NCI-H2171 treated with DMSO at 0.1 percent for 48 hours (cell line): ENCODE measurements at regions not wholly inside any gene's neighbourhood (a gene's known extent, or its start where the extent isn't known, plus 50 kb on each side); places are given as distances from the start of the nearest gene placed in this dataset.

ENCODE experiments used
- DNase-seq: peaks from one replicate; lab custom pipeline; 2025; lab: John Stamatoyannopoulos, UW

GRCh38 chr11:103624708-103625623 is 411.5 kb upstream of the DDI1 start:
- DNase-seq = no peak

- no peak for DNase-seq
These were observed 410.8 kb upstream of the DDI1 start for GRCh38 chr11:103625624-103625965.

GRCh38 chr11:103628121-103628520 is 408.3 kb upstream of the DDI1 start:
- no peak for DNase-seq

GRCh38 chr11:103631841-103632240 is 404.6 kb upstream of the DDI1 start:
- no peak for DNase-seq

GRCh38 chr11:103633068-103633788 is 403.2 kb upstream of the DDI1 start:
- DNase-seq = no peak

- no peak for DNase-seq
These were observed 402.4 kb upstream of the DDI1 start for GRCh38 chr11:103633819-103634590.

- DNase-seq = no peak
These were observed 400.2 kb upstream of the DDI1 start for GRCh38 chr11:103636232-103636631.

- DNase-seq = no peak
These were observed 399.1 kb upstream of the DDI1 start for GRCh38 chr11:103637295-103637694.

GRCh38 chr11:103637831-103638230 is 398.6 kb upstream of the DDI1 start:
- DNase-seq = no peak

GRCh38 chr11:103644676-103645075 is 391.8 kb upstream of the DDI1 start:
- no peak for DNase-seq

- DNase-seq = no peak
These were observed 388.4 kb upstream of the DDI1 start for GRCh38 chr11:103648054-103648453.

- no peak for DNase-seq
These were observed 387.6 kb upstream of the DDI1 start for GRCh38 chr11:103648670-103649400.

GRCh38 chr11:103649401-103649895 is 387.0 kb upstream of the DDI1 start:
- no peak for DNase-seq

- DNase-seq = no peak
These were observed 386.1 kb upstream of the DDI1 start for GRCh38 chr11:103650330-103650729.

GRCh38 chr11:103651341-103651998 is 385.0 kb upstream of the DDI1 start:
- no peak for DNase-seq

- DNase-seq = no peak
These were observed 384.4 kb upstream of the DDI1 start for GRCh38 chr11:103652013-103652412.

- no peak for DNase-seq
These were observed 380.1 kb upstream of the DDI1 start for GRCh38 chr11:103656382-103656781.

- no peak for DNase-seq
These were observed 377.2 kb upstream of the DDI1 start for GRCh38 chr11:103659206-103659618.

- DNase-seq = no peak
These were observed 376.7 kb upstream of the DDI1 start for GRCh38 chr11:103659743-103660142.

- no peak for DNase-seq
These were observed 375.3 kb upstream of the DDI1 start for GRCh38 chr11:103661185-103661584.

- no peak for DNase-seq
These were observed 374.4 kb upstream of the DDI1 start for GRCh38 chr11:103661991-103662390.
